Stimulated activated CD4-positive, alpha-beta T cell treated with anti-CD3 and anti-CD28 coated beads, Interleukin-1b, Interleukin-23, amount 100 ng/mL, for 48 hours (primary cell): ENCODE measurements at regions not wholly inside any gene's neighbourhood (a gene's known extent, or its start where the extent isn't known, plus 50 kb on each side); places are given as distances from the start of the nearest gene placed in this dataset.

Source experiments
- DNase-seq: peaks from one replicate; pipeline ENCODE4 v3.0.0-alpha.2; 2020

DNA sequence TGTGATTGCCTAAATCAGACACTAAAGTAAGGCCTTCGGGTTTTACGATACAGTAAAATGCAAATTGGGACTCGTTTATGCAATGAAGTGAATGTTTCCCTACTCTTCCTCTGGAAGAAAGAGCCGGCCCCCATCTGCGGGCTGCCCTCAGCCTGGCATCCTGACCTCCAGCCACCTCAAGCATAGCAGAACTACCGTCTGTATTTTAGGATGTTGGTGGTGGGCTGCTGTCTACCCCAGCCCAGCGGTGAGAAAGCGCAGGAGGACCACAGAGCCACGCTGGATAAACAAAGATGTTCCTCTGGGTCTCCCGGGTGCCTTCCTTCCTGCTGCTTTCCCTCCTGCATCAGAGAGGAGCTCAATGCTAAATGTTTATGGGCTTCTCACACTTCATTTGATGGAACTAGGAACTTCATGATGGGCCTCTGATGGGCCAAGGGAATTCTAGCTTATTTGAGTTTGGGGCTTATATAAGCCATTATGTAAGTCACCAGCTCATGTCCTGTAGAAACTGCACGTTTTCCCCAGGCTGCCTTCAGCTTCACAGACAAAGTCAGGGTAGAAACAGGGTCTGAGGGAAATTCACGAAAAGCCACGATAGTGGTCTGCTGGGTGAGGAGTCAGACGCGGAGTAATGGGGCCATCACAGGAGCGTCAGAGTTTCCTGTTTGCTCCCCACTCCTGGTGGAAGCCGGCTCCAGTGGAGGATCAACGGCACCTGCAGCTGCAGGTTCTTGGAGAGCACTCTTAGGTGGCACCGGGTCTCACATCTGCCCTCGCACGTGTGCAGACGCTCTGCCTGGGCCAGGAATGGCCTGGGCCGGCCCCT lies 287.4 kb downstream of the BRD1 start:
- DNase-seq = no peak

DNA sequence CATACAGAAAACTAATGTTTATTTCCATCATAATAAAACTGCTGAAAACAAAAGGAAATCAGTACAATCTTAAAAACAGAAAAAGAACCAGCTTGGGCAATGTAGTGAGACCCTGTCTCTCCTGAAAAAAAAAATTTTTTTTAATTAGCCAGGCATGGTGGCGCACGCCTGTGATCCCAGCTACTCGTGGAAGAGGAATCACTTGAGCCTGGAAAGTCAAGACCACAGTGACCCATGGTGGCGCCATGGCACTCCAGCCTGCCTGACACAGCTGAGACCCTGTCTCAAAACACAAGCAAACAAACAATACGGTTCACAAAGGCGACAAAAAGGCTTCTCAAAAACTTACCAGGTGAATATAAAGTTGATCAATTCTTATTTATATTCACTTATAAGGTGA lies 289.7 kb downstream of the BRD1 start:
- no peak for DNase-seq

DNA sequence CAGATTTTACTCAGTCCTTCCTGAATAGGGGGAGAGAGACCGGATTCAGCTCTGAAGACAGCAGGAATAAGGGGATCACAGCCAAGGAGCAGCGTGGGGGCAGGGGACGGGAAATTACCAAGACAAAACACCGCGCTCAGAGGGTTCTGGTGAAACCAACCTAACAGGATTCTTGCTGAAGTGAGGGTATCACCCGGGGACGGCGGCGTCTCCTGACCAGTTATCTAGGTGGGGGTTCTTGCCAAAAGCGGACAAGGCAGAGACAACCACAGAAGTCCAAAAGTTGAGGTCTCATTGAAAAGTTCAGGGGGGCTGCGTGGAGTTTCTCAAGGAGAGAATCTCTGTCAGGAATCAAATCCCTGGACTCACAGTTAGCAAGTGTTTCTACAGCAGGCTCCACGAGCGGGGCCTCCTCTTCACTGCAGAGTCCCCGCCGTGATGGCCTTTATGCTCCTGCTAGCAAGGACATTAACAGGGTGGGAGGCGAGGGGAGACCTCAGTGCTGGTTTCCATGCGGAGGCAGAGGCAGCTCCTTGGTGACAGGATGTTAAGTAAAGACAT lies 291.0 kb downstream of the BRD1 start:
- DNase-seq = no peak

DNA sequence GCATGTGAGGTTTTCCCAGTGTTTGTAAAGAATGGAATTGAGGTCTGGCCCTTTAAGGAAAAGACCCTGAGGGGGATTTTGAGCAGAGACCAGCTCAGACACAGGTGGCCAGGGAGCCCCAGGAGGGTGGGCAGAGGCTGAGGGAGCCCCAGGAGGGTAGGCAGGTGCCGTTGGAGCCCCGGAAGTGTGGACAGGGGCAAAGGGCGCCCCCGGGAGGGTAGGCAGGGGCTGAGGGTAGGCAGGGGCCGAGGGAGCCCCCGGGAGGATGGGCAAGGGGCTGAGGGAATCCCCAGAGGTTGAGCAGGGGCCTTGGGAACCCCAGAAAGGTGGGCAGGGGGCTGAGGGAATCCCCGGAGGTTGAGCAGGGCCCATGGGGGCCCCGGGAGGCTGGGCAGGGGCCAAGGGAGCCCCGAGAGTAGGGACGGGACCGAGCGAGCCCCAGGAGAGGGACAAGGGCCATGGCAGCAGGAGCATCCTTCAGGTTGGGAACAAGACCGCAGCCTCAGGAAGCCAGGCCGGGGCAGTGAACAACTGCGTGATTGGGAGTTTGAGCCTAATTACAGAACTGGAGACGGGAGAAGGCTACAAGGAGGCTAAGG lies 292.0 kb downstream of the BRD1 start:
- DNase-seq = no peak

DNA sequence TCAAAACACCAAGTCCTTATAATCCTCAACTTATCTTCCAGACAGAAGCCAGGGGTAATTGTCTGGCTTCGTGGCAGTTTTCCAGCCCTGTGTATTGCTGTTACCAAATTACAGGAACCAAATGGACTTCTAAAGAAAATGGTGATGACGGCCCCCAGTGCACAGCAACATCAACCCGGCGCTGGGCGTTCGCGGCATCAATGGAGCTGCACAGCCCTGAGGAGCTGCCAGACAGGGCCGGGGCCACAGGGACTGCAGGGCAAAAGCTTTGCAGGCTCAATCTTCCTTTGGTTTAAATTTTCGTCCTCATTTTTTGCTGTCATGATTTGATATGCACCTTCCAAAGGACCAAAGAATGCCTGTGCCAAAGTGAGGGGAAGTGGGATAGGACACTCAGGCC lies 292.5 kb downstream of the BRD1 start:
- DNase-seq = no peak

DNA sequence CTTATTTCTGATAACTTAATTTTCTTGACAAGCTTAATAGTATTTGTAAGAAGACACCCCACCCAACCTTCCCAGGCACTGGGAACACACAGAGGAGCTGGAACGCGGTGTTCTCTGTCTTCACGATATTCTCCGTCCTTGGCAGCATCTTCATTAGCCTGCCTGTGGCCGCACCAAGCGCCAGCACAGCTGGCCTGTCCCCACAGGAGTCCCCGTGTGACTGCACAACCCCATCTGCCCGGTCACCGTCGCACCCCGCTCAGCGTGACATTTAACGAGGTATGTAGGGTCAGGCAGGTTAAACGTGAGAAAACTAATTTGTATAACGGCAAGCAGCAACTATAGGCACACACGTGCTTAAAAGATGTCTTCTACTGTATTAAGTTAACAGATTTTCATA lies 293.3 kb downstream of the BRD1 start:
- no peak for DNase-seq

DNA sequence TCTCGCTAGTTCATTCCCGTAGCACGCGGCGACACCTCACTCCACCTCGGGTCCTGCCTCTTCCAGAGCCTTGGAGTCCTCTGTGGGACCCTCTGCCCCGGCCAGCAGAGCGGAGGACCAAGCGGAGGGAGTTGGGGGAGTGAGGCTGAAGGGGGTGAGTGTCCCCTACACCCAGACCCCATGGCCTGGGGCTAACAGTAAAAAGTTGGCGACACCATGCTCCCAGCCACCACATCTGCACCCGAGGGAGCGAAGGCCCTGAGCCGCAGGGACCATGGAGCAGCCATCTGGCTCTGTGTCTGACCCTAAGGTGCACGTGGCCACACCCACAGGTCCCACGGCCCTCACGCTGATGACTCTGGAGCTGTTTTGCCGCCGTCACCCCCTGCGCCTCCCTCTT lies 293.8 kb downstream of the BRD1 start:
- no peak for DNase-seq

DNA sequence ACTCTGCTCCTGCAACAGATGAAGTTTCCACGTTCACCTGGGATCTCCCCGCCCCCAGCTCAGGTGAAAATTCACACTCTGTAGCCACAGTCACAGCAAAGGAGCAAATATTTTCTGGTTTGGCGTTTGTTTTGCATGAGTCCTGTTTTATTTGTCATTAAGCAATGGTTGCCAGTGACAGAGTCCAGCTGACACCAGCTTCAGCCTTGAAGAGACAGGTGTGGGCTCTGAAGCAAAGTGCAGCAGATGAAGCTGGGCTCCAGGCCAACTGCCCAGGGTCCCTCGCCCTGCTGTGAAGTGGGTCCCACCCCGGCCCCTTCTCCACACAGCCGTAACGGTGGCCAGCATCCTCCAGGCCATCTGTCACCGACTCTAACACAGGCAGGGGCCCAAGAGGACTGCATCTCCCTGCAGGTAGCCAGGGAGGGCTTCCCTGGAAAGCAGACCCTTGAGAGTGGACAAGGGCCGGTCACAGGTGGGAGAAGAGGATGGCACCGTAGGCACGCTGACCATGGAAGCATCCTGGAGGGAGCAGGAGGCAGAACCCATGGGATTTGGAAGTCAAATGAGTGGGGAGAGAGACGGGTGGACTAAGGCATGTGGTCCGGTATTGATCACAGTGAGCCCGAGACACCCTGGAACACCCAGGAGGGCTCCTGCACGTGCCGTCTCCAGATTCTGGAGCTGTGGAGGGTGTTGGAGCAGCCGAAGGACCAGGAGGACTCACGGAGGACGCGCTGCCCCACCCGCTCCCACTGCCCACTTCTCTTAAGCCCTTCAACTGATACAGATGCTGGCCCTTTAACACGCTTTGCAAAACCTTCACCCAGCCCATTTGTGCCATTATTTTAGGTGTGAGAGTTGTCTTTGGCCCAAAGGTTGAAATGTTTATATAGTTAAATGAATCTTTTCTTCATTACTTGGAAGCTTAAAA lies 294.5 kb downstream of the BRD1 start:
- DNase-seq = no peak

DNA sequence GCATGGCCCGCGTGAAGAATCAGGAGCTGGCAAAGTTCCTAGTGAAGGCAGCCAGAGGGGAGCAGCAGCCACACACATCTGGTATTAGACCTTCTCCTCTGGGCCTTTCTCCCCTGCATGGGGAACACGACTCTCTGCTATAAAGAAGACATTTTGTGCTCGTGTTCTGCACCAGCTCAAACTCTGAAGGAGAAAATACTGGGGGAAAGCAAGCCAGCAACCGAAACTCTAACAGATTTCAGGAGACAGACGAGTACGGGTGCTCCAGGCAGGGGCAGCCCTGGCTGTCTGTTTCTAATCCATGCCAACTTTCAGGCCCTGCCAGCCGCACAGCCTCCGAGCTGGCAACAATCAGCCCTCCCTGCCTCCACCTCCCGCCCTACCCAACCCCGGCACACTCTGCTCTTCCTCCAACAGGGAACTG lies 296.3 kb downstream of the BRD1 start:
- no peak for DNase-seq

DNA sequence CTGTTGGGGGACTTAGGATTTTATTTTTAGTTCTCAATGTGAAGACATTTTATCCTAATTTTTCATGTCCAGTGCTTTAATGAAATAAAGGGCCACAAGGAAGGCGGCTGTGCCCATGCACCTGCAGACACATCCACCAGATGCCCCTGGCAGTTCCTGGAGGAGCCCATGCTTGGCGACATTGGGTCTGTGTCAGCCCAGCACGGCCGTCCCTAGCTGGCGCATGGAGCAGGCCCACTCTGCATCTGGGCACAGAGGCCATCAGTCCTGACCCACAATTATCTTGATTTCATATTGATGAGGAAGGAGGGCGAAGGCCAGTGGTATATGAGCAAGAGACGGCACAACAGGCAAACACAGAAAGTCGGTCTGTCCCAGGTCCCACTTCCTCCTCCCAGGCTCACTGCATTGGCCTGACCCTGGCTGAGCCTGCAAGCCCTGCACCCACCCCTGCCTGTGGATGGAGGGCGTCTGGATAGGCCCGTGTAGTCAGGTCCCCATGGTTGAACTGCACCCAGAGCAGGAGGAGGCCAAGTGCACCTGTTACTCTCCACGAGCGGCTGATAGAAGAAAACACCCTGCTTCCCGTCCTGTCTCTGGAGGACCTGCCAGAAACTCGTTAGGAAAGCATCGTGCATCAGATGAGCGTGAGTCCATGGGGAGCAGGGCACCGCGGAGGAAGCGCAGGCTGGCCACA lies 296.9 kb downstream of the BRD1 start:
- no peak for DNase-seq

DNA sequence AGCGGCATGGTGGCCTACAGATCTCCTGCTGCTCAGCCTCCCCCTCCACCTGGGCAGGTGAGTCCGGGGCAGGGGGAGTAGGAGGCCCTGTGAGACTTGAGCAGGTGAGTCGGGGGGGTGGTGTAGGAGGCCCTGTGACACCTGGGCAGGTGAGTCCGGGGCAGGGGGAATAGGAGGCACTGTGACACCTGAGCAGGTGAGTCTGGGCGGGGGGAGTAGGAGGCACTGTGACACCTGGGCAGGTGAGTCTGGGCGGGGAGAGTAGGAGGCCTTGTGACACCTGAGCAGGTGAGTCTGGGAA lies 299.3 kb downstream of the BRD1 start:
- DNase-seq = no peak

DNA sequence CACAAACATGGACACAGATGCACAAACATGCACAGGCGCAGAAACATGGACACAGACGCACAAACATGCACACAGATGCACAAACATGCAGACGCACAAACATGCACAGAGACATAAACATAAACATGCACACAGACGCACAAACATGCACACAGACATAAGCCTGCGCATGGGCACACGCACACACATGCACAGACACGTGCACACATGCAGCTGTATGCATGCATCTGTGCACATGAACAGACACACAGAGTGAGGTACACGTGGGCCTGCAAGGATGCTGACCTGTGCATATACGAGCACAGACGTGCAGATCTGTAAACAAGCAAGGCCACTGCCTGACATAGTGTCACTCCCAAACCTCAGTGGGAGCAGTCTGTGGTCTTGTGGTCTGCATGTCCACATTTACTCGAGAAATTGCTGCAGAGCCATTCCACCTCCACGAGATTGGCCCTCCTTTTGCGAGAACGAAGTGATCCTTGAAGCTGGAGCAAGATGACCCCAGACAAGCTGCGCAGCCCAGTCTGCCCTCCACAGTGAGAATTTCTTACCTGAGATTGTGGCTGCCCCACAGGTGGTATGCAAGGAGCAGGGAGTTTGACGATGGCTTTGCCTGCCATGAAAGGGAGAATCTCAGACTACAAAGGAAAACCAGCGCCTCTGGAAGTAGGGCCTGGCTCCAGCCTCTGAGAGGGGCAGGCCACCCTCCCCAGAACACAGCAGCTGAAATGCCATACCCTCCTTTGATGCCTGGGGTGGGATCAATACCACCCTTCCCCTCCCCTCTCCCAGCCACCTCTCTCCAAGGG lies 299.9 kb downstream of the BRD1 start:
- no peak for DNase-seq

DNA sequence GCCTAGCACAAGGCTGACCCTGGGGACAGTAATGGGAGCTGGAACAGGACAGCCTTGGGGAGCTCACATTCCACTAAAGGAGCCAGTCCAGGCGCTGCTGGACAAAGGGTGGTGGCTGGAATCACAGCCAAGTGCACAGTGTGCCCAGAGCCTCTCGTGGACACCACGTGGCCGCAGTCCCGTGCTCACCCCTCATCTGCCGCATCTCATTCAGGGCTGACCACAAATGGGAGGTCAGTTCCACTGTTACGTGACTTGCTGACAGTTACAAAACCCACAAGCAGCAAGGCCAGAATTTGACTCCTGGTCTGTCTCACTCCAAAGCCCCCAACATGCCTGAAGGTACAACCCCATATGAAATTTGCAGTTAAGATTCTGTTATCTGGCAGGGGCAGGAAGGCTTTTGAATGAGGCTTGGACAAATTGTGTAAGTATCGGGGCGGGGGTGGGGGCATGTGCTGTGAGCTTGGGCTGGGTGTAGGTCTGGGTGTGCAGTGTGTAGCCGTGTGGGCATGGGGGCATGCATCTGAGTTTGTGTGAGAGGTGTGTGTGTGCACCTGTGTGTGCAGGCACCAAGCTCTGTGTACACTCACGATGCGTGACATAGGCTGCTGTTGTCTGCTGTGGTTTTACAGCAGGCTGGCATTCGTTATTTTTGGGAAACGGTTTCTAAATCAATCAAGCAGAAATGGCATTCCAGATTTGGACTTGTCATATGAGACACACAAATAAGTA lies 301.7 kb downstream of the BRD1 start:
- DNase-seq = no peak

DNA sequence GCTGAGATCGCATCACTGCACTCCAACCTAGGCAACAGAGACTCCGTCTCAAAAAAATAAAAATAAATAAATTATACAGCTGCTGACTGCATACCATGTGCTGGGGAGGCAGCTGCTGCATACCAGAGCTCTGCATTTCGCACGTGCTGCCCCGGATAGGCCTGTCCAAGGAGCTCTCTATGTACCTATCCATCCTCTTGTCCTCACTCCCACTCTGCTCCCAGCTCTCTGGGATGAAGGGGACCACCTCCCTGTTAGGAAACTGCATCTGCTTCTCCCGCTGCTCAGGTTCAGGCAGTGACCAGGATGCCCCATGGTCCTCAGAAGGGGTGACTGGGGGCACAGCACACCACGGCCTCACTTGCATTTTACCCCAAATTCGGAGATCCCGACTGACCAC lies 302.3 kb downstream of the BRD1 start:
- no peak for DNase-seq

DNA sequence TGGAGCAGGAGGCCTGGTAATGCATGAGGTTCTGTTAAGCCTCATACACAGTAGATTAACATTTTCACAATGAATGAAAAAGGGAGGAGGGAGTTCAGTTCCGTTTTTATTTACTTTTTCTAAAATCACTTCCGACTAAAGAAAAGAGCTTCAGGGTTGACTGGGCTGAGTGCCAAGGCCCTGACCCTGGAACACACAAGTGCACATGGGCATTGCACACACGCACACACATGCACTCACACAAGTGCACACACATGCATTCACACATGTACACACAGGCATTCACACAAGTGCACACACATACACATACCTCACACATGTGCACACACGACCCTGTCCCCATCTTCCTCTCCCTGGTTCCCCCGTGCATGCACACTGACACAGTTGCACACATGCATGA lies 303.3 kb downstream of the BRD1 start:
- DNase-seq = no peak

DNA sequence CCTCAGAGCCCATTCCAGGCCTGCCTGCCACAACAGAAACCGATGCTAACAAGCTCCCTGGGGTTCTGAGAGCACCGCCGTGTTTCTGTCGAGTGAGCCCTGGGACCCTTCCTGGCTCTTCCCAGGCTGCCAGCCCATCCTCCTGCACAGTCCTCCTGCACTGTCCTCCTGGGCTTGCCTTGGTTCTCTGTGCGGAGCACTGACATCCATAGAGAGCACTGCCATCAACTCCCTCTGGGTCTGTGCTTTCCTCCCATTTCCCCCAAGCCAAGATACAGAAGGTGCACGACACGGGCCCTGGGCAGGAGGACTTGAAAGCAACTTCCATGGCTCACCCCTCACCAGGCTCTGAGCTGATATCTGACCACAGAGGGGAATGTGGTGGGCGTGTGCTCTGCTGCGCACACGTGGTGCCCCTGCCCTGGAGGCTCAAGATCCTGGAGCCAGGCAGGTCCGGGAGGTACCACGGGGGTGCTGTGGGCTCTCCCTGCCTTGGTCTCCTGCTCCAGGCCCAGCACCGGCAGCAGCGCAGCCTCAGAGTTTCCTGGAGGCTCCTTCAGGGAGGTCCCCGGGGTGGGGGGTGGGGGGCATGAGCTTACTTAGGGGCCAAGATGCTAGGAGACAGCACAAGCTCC lies 304.2 kb downstream of the BRD1 start:
- no peak for DNase-seq

DNA sequence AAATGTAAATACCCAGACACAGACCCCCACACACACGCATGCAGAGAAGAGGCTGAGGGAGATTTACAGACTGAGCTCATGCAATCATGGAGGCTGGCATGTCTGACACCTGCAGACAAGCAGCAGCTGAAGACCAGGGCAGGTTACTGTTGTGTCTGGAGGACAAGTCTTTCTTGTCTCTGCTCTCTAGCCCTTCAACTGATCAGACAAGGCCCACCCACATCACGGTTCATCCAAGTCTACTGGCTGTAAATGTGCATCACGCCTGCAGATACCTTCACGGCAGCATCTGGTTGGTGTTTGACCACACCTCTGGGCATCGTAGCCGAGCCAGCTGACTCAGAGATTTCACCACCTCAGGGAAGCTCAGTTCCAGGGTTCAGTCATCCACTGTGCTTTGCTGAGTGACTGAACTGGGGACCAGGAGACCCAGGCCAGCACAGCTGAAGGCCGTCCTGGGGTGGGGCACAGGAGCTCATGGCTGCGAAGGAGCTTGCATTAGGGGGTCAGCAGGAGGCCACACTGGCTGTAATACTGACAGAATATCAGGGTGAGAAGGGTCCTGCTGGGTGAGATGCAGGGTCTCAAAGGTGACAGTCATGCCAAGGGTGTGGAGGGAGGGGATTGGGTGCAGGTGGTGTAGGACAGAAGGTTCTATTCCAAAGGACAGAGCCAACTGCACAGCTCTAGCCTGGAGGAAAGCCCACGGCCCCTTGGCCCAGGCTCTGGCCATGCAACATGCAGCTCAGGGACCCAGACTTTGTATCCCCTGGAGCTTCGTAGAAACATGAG lies 304.9 kb downstream of the BRD1 start:
- no peak for DNase-seq

DNA sequence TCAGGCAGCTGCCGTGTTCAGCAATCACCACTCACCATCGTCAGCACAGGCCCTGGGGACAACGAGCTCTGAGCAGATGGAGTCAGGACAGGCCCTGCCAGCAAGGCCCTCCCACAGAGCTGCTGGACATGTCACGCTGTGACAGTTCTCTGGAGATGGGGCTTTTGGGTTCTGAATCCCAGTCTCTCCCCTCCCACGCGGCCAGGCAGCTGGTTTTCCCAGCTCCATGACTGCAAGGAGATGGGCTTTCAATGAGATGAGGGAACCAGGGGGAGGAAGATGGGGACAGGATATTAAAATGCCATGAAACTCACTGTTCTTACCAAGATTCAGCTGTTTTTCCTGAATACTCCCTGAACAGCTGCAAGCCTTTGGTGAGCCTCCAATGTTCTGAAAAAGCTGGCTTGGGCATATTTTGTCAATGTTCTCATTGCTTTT lies 305.9 kb downstream of the BRD1 start:
- no peak for DNase-seq

DNA sequence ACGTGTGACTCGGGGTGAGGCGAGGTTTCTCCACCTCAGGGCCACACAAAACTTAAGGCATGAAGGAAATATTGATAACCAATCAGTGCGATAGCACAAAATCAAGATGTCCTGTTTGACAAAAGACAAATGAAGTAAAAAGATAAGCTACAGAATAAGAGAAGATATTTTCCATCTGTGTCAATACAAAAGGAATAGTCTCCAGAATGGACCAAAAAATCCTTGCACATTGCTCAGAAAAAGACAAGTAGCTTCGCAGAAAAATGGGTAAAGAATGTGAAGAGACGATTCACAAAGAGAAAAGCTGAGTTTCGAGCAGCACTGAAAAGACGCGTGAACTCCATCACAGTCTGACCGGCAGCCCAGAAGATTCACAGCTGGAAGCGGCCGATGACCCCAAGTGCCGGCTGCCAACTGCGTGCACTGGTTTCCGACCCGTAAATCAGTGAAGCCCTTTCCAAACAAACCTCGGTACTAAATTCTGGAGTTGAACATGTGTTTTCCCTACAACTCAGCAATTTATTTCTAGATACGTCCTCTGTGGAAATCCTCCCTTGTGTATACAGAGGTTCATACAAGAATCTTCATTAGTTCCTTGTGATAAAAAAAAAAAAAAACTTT lies 308.4 kb downstream of the BRD1 start:
- no peak for DNase-seq
